ENCODE measurements at regions not wholly inside any gene's neighbourhood (a gene's known extent, or its start where the extent isn't known, plus 50 kb on each side); places are given as distances from the start of the nearest gene placed in this dataset.

DNA sequence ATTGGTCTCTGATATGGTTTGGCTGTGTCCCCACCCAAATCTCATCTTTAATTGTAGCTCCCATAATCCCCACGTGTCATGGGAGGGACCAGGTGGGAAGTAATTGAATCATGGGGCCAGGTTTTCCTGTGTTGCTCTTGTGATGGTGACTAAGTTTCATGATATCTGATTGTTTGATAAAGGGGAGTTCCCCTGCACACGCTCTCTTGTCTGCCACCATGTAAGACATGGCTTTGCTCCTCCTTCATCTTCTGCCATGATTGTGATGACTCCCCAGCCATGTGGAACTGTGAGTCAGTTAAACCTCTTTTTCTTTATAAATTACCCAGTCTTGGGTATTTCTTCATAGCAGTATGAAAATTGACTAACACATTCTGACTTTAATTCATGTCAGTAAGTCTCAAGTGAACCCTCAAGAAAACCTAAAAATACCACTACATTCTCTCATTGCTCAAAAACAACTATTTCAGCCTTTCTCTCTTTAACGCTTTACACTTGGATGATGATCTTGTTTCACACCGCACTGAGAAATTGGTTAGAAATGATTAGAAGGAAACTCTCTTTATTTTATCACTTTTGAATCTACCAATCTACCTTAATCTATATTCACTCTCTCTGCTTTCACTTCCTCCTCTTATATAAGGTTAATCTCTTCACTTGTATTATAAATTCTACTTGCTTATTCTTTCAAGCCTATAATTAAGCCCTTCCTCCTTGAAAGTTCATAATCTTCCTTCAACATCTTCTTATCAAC is 110.1 kb downstream of the GALR1 start:
- Mint-ChIP-seq H3K36me3 (ENCODE audit: low read depth) (no peaks in the 10 kb centered on the region), H3K9me3 (peaks cover 31% of the 10 kb centered on the region), H3K27me3 (ENCODE audit: low read depth, poor library complexity) (peaks cover 5% of the 10 kb centered on the region), H3K27ac (no peak overlapping the region), H3K4me3 (no peak overlapping the region), H3K4me1 (no peaks in the 10 kb centered on the region)
- TF ChIP-seq, protein P1, sequence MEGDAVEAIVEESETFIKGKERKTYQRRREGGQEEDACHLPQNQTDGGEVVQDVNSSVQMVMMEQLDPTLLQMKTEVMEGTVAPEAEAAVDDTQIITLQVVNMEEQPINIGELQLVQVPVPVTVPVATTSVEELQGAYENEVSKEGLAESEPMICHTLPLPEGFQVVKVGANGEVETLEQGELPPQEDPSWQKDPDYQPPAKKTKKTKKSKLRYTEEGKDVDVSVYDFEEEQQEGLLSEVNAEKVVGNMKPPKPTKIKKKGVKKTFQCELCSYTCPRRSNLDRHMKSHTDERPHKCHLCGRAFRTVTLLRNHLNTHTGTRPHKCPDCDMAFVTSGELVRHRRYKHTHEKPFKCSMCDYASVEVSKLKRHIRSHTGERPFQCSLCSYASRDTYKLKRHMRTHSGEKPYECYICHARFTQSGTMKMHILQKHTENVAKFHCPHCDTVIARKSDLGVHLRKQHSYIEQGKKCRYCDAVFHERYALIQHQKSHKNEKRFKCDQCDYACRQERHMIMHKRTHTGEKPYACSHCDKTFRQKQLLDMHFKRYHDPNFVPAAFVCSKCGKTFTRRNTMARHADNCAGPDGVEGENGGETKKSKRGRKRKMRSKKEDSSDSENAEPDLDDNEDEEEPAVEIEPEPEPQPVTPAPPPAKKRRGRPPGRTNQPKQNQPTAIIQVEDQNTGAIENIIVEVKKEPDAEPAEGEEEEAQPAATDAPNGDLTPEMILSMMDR (IDR thresholded peaks at IDR 0.05): no peak
- no peak for DNase-seq

DNA sequence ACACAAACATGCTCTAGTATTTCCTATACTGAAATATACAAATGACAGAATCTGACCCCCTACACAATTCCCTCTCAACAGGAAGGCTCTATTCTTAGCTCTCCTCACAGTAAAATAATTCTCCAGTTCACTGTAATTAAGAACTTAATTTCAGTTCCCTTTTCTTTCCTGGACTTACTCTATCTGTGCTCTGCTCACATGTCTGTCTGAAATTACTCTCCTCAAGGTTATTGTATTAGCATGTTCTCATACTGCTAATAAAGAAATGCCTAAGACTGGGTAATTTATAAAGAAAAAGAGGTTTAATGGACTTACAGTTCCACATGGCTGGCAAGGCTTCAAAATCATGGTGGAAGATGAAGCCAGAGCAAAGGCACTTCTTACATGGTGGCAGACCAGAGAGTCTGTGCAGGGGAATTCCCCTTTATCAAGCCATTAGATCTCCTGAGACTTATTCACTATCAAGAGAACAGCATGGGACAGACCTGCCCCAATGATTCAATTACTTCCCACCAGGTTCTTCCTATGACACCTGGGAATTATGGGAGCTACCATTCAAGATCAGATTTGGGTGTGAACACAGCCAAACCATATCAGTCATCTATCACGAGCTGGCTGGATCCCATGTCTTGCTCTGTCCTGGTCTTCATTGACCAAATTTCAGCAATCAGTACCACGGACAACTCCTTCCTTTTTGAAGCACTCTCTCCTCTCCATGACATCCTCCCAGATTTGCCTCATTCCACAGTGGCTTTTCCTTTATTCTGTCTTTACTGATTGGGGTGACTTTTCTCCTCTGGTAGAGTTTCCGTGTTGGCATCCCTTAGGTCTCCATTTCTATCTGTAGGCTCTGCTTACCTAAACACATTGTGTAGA is 110.9 kb downstream of the GALR1 start:
- no peaks in the 10 kb centered on the region for H3K4me1 Mint-ChIP-seq
- TF ChIP-seq, protein P1 (IDR thresholded peaks at IDR 0.05): no peak
- peak; percentile 49 for DNase-seq
- no peak overlapping the region for H3K4me3 Mint-ChIP-seq
- H3K36me3 Mint-ChIP-seq (ENCODE audit: low read depth): no peaks in the 10 kb centered on the region
- no peak overlapping the region for H3K27ac Mint-ChIP-seq
- peaks cover 7% of the 10 kb centered on the region for H3K27me3 Mint-ChIP-seq (ENCODE audit: low read depth, poor library complexity)
- peaks cover 31% of the 10 kb centered on the region for H3K9me3 Mint-ChIP-seq

DNA sequence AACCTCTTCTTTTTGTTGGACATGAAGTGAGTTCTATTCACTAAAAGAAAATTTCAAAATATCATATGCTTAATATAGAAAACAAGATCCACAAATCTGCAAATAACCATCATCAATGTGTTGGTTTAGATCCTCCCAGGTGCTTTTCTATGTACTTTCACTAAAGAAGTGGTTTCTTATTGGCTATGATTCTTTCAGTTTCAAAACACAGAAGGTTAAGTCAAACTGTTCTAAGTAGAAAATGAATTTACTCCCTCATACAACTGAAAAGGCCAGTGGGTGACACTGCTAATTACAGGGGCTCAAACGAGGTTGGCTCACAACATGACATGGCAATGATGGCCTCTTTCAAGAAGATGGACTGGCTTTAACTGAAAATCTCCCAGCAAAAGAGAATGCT is 111.7 kb downstream of the GALR1 start:
- Mint-ChIP-seq H3K9me3 (peaks cover 31% of the 10 kb centered on the region), H3K4me1 (peaks cover 8% of the 10 kb centered on the region), H3K27me3 (ENCODE audit: low read depth, poor library complexity) (peaks cover 7% of the 10 kb centered on the region), H3K4me3 (no peak overlapping the region), H3K36me3 (ENCODE audit: low read depth) (no peaks in the 10 kb centered on the region), H3K27ac (no peak overlapping the region)
- no peak for DNase-seq
- TF ChIP-seq, protein P1 (IDR thresholded peaks at IDR 0.05): no peak

DNA sequence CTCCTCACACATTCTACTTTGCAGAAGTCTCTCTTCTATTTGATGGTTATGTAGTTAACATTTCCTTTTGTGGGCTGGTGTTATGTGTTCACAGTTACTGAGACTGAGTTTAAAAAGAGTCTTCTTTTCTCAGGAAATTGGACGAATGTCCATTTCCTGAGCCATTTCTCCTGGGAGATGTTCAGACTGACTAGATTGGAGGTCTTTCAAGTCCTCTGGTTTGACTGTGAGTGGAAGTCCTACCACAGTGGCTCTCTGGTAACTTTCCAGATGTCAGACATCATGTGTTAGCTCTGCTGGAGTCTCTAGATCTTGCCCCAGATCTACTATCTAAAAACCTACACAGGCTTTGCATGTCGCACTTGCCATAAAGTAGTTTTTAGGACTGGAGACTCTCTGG is 116.0 kb downstream of the GALR1 start:
- H3K4me1 Mint-ChIP-seq: peaks cover 31% of the 10 kb centered on the region
- H3K27ac Mint-ChIP-seq: no peak overlapping the region
- H3K36me3 Mint-ChIP-seq (ENCODE audit: low read depth): peaks cover 9% of the 10 kb centered on the region
- TF ChIP-seq, protein P1 (IDR thresholded peaks at IDR 0.05): no peak
- no peak for DNase-seq
- H3K4me3 Mint-ChIP-seq: no peak overlapping the region
- H3K9me3 Mint-ChIP-seq: peaks cover 51% of the 10 kb centered on the region
- H3K27me3 Mint-ChIP-seq (ENCODE audit: low read depth, poor library complexity): peaks cover 10% of the 10 kb centered on the region

DNA sequence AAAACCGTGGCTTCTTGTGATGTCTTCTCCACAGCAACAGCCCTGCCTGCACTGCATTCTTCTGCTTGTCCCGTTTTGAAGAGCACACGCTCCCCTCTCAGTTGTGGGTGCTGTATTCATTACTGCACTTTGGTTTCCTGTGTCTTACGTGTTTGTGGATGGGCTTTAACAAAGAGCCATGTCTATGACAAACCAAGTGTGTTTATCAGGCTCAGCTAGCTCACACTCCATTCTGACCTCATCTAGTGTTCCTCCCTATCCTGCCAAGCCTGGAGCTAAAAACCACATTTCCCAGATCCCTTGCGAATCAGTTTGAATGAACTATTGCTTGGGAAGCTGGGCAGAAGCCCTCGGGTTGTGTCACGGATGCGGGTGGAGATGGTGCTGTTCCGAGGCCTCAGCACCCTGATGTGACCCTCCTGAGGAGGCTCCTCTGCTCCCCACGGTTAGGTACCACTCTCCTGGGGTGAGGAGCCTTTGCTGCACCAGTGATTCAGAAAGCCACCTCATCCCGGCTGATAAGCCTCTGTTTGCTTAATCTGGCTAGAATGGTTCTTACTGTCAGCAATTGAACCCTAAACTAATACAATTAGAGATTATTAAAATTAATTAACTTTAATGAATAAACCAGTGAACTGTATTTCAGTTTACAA is 116.5 kb downstream of the GALR1 start:
- Mint-ChIP-seq H3K4me1 (peaks cover 31% of the 10 kb centered on the region), H3K27ac (peak overlapping the region; percentile 70), H3K36me3 (ENCODE audit: low read depth) (peaks cover 9% of the 10 kb centered on the region), H3K9me3 (peaks cover 54% of the 10 kb centered on the region), H3K27me3 (ENCODE audit: low read depth, poor library complexity) (peaks cover 10% of the 10 kb centered on the region), H3K4me3 (no peak overlapping the region)
- TF ChIP-seq, protein P1 (IDR thresholded peaks at IDR 0.05): no peak
- DNase-seq: no peak
